ENCODE measurements at regions not wholly inside any gene's neighbourhood (a gene's known extent, or its start where the extent isn't known, plus 50 kb on each side); places are given as distances from the start of the nearest gene placed in this dataset.

DNA sequence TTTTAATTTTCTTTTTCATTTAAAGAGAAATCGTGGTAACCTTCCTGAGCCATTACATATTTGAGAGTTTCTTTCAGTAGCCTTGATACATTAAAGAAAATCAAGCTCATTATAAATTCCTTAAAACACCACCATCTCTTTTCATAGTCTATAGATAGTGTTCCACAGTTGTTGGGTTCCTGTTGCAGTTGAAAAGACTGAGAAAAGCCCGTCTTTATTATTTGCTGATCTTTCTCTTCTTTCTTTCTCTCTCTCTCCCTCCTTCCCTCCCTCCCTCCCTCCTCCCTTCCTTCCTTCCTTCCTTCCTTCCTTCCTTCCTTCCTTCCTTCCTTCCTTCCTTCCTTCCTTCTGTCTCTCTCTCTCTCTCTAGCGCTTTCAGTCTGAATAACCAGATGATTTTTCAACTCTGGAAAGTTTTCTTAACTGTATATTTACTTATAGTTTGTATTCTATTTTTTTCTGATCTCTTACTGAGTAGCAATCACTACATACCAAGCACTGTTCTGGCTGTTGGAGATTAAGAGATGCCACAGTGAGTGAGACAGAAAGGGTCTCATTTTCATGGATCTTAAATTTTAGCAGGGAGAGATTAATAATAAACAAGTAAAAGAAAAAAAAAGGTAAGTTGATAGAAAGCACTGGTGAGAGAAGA, 157.5 kb downstream of the TINAG start:
- DNase-seq (ENCODE audit: low read depth): no peak
- TF ChIP-seq CTCF (IDR thresholded peaks at IDR 0.05; ENCODE audit: insufficient read depth, low read depth, low read length): no peak
- H3K4me3 ChIP-seq (ENCODE audit: low read depth, low read length): no peak overlapping the region

GRCh38 chr6:54467384-54467783, 159.1 kb downstream of the TINAG start:
- no peak overlapping the region for H3K4me3 ChIP-seq (ENCODE audit: low read depth, low read length)
- TF ChIP-seq CTCF (IDR thresholded peaks at IDR 0.05; ENCODE audit: insufficient read depth, low read depth, low read length): no peak
- no peak for DNase-seq (ENCODE audit: low read depth)

DNA sequence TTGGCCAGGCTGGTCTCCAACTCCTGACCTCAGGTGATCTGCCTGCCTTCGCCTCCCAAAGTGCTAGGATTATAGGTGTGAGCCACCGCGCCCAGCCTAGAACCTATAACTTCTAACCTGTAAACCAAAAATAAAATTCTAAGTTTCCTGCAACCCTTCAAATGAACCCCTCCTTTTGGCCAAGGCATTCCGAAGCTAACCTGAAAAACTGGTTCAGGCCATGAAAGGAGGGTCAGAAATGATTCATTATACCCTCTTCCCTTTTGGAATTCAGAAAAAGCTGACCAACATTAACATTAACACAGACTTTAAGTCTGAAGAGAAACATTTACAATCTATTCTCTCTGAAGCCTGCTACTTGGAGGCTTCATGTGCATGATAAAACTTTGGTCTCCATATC, 165.1 kb downstream of the TINAG start:
- no peak overlapping the region for H3K4me3 ChIP-seq (ENCODE audit: low read depth, low read length)
- DNase-seq (ENCODE audit: low read depth): no peak
- no peak for TF ChIP-seq CTCF (IDR thresholded peaks at IDR 0.05; ENCODE audit: insufficient read depth, low read depth, low read length)

- no peak overlapping the region for H3K4me3 ChIP-seq (ENCODE audit: low read depth, low read length)
- DNase-seq (ENCODE audit: low read depth): no peak
- no peak for TF ChIP-seq CTCF (IDR thresholded peaks at IDR 0.05; ENCODE audit: insufficient read depth, low read depth, low read length)
Observed at GRCh38 chr6:54474898-54475297, 166.7 kb downstream of the TINAG start.

DNA sequence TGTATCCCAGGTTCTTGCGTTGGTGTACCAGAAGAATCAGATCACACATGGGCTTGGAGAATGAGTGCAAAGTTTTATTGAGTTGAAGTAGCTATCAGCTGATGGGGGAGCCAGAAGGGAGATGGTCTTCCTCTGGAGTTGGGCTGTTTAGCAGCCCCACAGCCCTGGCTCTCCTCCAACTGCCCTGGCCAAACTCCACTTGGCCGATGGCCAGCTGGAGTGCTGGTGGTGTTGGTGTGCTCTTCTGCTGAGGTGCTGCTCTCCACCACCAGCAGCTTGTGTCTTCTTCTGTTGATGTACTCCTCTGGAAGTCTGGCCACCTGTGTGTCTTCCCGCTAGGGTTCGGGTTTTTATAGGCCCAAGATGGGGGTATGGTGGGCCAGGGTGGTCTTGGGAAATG, 172.8 kb downstream of the TINAG start:
- H3K4me3 ChIP-seq (ENCODE audit: low read depth, low read length): no peak overlapping the region
- DNase-seq (ENCODE audit: low read depth): no peak
- no peak for TF ChIP-seq CTCF (IDR thresholded peaks at IDR 0.05; ENCODE audit: insufficient read depth, low read depth, low read length)

DNA sequence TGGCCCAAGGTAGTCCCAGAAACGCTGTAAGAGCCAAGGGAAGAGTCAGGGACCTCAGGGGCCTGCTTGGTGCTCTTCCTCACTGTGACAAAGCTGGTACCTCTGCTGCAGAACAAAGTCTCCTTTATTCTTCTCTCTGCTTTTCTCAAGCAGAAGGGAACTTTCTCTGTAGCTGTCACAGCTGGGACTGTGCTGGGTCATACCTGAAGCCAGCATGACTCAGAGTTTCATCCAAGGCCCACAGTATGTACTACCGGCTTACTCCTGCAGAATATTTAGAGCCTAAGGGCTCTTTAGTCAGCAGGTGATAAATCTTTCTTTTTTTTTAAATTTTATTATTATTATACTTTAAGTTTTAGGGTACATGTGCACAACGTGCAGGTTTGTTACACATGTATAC, 183.2 kb downstream of the TINAG start:
- no peak for DNase-seq (ENCODE audit: low read depth)
- no peak overlapping the region for H3K4me3 ChIP-seq (ENCODE audit: low read depth, low read length)
- TF ChIP-seq CTCF (IDR thresholded peaks at IDR 0.05; ENCODE audit: insufficient read depth, low read depth, low read length): no peak

DNA sequence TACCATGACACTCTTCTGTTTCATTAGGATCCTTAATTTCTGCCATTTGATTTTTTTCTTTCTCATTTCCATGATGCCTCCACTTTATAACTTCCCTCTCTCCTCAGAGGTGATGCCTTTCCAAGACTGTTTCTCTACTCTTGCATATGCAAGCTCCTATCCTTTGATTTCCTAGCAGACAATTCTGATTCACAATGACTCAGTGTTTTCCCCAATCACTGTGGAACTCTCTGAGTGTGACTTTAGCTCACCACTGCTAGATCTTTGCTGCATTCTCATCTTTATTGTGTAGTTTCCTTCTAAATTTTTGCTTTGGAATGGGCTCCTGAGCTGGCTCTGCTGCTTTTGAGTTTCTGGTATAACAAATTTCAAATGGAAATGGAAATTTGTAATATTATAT, 184.9 kb downstream of the TINAG start:
- no peak for TF ChIP-seq CTCF (IDR thresholded peaks at IDR 0.05; ENCODE audit: insufficient read depth, low read depth, low read length)
- peak; percentile 22 for DNase-seq (ENCODE audit: low read depth)
- no peak overlapping the region for H3K4me3 ChIP-seq (ENCODE audit: low read depth, low read length)
